ENCODE measurements at regions not wholly inside any gene's neighbourhood (a gene's known extent, or its start where the extent isn't known, plus 50 kb on each side); places are given as distances from the start of the nearest gene placed in this dataset.
A peak's percentile ranks its signal among the peaks of the same experiment; 100 is the strongest.

- H3K9me3 Mint-ChIP-seq, result peaks cover 19% of the 10 kb centered on the region
- no peaks in the 10 kb centered on the region for H3K27me3 ChIP-seq (ENCODE audit: control insufficient read depth, insufficient read depth, low read length, poor library complexity, severe bottlenecking)
- no peak overlapping the region for H3K27ac ChIP-seq (ENCODE audit: low read depth, low read length)
- no peak overlapping the region for H3K4me3 Mint-ChIP-seq
- H3K4me1 Mint-ChIP-seq, result peaks cover 8% of the 10 kb centered on the region
- TF ChIP-seq CTCF (conservative IDR thresholded peaks at IDR 0.05), result no peak
- H3K27me3 Mint-ChIP-seq (ENCODE audit: insufficient read depth), result no peaks in the 10 kb centered on the region
- 59 to 83% methylated on average over 1 to 3 of the region's 3 CpGs for WGBS, 2 experiments (ENCODE audit: insufficient coverage in 1 of 2, insufficient read length in 1 of 2)
- no peaks in the 10 kb centered on the region for H3K36me3 Mint-ChIP-seq (ENCODE audit: low read depth)
- H3K27ac Mint-ChIP-seq, result peak overlapping the region; percentile 28
- no peak overlapping the region for H3K9ac ChIP-seq (ENCODE audit: extremely low read depth, low read length, poor library complexity, severe bottlenecking)
- H3K36me3 ChIP-seq (ENCODE audit: control insufficient read depth, insufficient read depth, low read length), result no peaks in the 10 kb centered on the region
- peaks cover 16% of the 10 kb centered on the region for H3K9me3 ChIP-seq (ENCODE audit: control insufficient read depth, low read length)
- no peaks in the 10 kb centered on the region for H3K4me1 ChIP-seq (ENCODE audit: control insufficient read depth, insufficient read depth, low read length)
- DNase-seq, result no peak
- no peak overlapping the region for H3K4me3 ChIP-seq (ENCODE audit: low read length)
These were observed 632.5 kb upstream of the GNPDA2 start for GRCh38 chr4:45358573-45359506.

DNA sequence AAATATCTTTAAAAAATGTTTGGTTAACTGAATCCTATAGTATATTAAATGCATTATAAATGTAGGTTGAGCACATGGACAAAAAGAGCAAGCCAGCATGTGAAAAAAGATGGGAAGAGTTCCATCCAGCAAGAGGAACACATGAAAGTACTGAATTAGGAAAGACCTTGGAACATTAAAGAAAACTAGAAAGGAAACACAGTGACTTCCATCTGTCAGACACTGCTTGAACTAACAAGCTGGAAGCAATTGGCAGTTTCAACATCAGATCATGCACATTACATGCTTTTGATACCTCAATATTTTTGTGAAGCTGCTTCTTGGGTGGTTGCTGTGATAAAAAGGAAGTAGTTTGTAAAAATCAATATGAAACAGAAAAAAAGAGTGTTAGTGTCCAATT, 626.8 kb upstream of the GNPDA2 start:
- Mint-ChIP-seq H3K36me3 (ENCODE audit: low read depth) (no peaks in the 10 kb centered on the region), H3K27ac (no peak overlapping the region), H3K4me3 (no peak overlapping the region), H3K4me1 (no peaks in the 10 kb centered on the region), H3K9me3 (no peaks in the 10 kb centered on the region), H3K27me3 (ENCODE audit: insufficient read depth) (no peaks in the 10 kb centered on the region)
- Histone ChIP-seq H3K36me3 (ENCODE audit: control insufficient read depth, insufficient read depth, low read length) (no peaks in the 10 kb centered on the region), H3K9me3 (ENCODE audit: control insufficient read depth, low read length) (no peaks in the 10 kb centered on the region), H3K27me3 (ENCODE audit: control insufficient read depth, insufficient read depth, low read length, poor library complexity, severe bottlenecking) (no peaks in the 10 kb centered on the region), H3K27ac (ENCODE audit: low read depth, low read length) (no peak overlapping the region), H3K9ac (ENCODE audit: extremely low read depth, low read length, poor library complexity, severe bottlenecking) (no peak overlapping the region), H3K4me1 (ENCODE audit: control insufficient read depth, insufficient read depth, low read length) (no peaks in the 10 kb centered on the region), H3K4me3 (ENCODE audit: low read length) (no peak overlapping the region)
- no peak for TF ChIP-seq CTCF (conservative IDR thresholded peaks at IDR 0.05)
- no peak for DNase-seq

DNA sequence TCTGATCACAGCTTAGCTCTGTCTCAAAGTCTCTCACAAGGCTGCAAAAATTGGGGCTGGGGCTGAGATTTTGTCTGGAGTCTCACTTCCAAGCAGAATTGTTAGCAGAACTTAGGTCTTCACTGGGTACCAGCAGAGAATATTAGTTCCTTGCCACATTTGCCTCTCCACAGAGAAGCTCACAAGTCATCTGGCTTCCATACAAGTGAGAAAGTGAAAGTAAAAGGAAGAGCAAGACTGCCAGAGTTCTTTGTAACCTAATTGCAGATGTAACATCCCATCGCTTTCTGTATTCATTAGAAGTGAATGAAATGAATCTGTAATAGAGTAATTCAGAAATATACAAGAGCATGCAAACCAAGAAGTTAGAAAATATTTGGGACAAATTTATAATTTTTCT, 624.1 kb upstream of the GNPDA2 start:
- H3K4me1 Mint-ChIP-seq, result no peaks in the 10 kb centered on the region
- H3K27ac ChIP-seq (ENCODE audit: low read depth, low read length), result no peak overlapping the region
- TF ChIP-seq CTCF (conservative IDR thresholded peaks at IDR 0.05), result no peak
- WGBS, 2 experiments (ENCODE audit: insufficient coverage in 1 of 2, insufficient read length in 1 of 2), result 100% methylated on average over 1 of the region's 1 CpG; no CpG with 5 or more reads in 1 of the 2 experiments
- no peaks in the 10 kb centered on the region for H3K27me3 ChIP-seq (ENCODE audit: control insufficient read depth, insufficient read depth, low read length, poor library complexity, severe bottlenecking)
- H3K36me3 ChIP-seq (ENCODE audit: control insufficient read depth, insufficient read depth, low read length), result no peaks in the 10 kb centered on the region
- no peak overlapping the region for H3K9ac ChIP-seq (ENCODE audit: extremely low read depth, low read length, poor library complexity, severe bottlenecking)
- H3K4me3 ChIP-seq (ENCODE audit: low read length), result no peak overlapping the region
- no peaks in the 10 kb centered on the region for H3K4me1 ChIP-seq (ENCODE audit: control insufficient read depth, insufficient read depth, low read length)
- no peaks in the 10 kb centered on the region for H3K36me3 Mint-ChIP-seq (ENCODE audit: low read depth)
- H3K4me3 Mint-ChIP-seq, result no peak overlapping the region
- no peak for DNase-seq
- H3K27ac Mint-ChIP-seq, result no peak overlapping the region
- no peaks in the 10 kb centered on the region for H3K27me3 Mint-ChIP-seq (ENCODE audit: insufficient read depth)
- no peaks in the 10 kb centered on the region for H3K9me3 Mint-ChIP-seq
- no peaks in the 10 kb centered on the region for H3K9me3 ChIP-seq (ENCODE audit: control insufficient read depth, low read length)

Measured in endodermal cell (in vitro differentiated cells).